Omental fat pad (tissue), 3 donors: ENCODE measurements at regions not wholly inside any gene's neighbourhood (a gene's known extent, or its start where the extent isn't known, plus 50 kb on each side); places are given as distances from the start of the nearest gene placed in this dataset.

Experiments
- ATAC-seq: fragments of 150-250 bp; one replicate; pipeline ENCODE4 v1.9.1; 2016; ENCODE audit warnings: mild to moderate bottlenecking, moderate library complexity; ENCODE audit not compliant: low FRiP score
- DNase-seq: peaks from one replicate; pipeline ENCODE4 v3.0.0-alpha.2; 2019; ENCODE audit warnings: low spot score
- TF ChIP-seq, protein P1 (sequence below), 3 donors: fragments of 450-650 bp; IDR thresholded peaks; one replicate each; pipeline ENCODE4 v1.5.1; 2016 to 2017; ENCODE audit warnings: antibody characterized with exemption in 3 of 3, mild to moderate bottlenecking in 3 of 3, moderate library complexity in 2 of 3

DNA sequence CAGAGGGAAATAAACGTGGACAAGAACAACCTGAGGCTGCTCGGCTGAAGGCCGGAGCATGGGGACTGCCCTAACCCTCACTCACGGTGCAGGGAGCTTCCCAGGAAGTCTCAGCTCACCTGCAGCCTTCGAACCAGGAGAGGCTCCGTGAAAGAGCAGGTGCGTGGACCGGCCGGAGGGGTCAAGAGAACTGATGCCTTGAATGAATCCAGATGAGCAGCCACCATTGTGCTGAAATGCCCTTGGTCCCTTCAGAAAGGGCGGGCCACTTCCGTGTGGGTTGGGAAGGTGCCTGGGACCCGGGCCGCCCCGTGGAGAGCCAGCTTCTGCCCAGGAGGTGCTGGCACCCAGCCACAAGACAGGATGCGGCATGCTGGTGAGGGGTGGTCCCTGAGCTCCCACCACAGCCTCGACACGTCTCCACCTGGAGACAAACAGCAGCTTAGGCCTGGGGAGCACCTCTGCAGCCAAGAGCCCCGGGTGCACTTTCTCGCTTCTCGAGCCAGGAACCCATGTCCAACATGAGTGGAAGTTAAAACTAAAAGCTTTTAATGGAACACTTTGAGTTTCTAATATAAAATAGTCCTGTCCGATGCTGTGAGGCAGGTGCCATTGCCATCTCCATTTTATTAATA is 83.5 kb downstream of the TTLL2 start:
- TF ChIP-seq, protein P1, sequence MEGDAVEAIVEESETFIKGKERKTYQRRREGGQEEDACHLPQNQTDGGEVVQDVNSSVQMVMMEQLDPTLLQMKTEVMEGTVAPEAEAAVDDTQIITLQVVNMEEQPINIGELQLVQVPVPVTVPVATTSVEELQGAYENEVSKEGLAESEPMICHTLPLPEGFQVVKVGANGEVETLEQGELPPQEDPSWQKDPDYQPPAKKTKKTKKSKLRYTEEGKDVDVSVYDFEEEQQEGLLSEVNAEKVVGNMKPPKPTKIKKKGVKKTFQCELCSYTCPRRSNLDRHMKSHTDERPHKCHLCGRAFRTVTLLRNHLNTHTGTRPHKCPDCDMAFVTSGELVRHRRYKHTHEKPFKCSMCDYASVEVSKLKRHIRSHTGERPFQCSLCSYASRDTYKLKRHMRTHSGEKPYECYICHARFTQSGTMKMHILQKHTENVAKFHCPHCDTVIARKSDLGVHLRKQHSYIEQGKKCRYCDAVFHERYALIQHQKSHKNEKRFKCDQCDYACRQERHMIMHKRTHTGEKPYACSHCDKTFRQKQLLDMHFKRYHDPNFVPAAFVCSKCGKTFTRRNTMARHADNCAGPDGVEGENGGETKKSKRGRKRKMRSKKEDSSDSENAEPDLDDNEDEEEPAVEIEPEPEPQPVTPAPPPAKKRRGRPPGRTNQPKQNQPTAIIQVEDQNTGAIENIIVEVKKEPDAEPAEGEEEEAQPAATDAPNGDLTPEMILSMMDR (IDR thresholded peaks at IDR 0.05), result no peak
- no peak for DNase-seq
- ATAC-seq, result no peak

DNA sequence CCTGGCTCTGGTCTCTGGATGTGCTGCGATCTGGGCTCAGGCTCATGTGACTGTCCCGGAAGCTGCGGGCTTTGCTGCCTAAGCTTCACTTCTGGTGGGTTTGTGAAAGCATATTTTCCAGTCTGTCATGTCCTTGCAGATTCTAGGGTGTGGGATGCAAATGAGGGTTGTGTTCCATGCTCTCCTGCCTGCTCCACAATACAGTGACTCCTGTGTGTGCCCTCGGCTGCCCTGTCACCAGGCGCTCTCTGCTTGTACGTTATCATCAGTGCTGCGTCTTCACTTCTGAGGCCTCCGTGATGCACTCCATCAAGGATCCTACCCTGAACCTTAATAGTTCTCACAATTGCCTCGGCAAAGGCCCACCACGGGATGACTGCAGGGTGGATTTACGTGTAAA is 84.2 kb downstream of the TTLL2 start:
- ATAC-seq (no peak), DNase-seq (no peak)
- TF ChIP-seq, protein P1 (IDR thresholded peaks at IDR 0.05), result no peak

DNA sequence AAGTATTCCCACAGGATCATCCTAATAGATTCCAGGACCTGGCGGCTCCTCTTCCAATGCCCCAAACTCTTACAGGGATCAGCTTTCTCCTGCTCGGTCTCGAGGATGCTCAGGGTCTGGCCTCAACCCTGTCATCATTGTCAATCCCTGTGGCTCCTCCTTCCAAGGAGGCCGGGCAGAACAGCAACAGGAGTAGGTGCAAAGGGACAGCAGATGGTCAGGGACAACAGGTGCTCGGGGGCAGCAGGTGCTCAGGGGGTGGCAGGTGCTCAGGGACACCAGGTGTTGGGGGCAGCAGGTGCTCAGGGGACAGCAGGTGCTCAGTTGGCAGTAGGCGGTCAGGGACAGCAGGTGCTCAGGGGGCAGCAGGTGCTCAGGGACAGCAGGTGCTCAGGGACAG is 84.8 kb downstream of the TTLL2 start:
- no peak for ATAC-seq
- no peak for DNase-seq
- TF ChIP-seq, protein P1 (IDR thresholded peaks at IDR 0.05), result no peak

DNA sequence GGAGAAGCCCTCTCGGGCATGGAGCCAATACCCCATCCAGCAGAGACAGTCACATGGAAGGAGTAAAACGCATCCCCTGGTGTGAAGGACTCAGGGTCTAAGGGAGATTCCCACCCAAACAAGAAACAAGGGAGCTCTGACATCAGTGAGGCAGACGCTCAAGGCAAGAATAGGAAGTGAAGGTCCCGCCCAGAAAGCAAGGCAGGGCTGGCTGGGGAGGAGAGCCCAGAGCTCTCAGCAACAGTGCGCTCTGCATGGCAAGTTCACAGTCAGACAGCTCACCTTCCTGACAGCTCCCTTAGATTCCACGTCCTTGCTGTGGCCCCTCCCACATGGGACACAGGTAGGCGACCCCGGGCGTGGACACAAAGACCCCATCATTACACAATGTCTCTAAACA is 85.6 kb downstream of the TTLL2 start:
- DNase-seq (no peak), ATAC-seq (no peak)
- TF ChIP-seq, protein P1 (IDR thresholded peaks at IDR 0.05), result no peak

DNA sequence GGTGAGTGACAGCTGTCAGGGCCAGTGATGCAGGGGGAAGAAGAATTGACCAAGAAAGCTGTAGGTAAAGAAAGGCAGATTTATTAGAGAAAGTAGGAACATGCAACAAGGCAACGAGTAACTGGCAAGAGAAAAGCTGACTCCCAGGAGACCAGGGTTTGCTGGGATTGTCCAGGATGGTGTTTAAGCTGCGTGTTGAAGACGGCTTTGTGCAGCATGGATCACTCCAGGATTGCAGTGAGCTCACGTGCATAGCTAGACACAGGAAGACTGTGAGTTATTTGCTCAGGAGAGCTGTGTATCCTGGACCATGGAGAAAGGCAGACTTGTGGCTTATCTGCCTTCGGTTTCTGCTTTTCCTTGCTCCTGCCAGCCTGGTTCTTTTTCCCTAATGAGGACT is 87.6 kb downstream of the TTLL2 start:
- TF ChIP-seq, protein P1 (IDR thresholded peaks at IDR 0.05), result no peak
- DNase-seq, result no peak
- no peak for ATAC-seq

DNA sequence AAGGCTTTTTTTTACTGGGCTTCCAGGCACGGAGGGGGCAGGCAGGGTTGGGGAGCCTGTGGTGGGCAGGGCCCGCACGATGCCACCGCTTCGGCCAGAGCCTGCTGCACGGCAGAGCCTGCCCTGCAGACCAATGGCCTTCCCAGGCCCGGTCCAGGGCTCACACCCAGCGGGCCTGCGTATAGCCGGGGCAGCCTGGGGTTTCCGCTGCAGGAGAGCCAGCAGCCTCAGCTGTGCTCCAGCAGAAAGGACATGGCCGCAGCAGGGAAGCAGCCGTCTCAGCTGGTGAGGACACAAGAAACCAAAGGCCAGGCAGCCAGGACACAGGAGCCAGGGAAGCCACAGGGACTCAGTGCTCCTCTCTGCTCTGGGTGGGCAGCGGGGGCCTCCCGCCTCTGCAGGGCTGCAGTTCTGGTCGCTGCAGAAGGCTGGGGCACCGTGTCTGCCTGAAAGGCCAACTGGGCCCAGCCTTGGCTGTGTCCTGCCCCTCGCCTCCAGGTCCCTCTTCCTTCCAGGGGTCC is 90.6 kb downstream of the TTLL2 start:
- DNase-seq, result no peak
- TF ChIP-seq, protein P1 (IDR thresholded peaks at IDR 0.05), result no peak
- no peak for ATAC-seq

DNA sequence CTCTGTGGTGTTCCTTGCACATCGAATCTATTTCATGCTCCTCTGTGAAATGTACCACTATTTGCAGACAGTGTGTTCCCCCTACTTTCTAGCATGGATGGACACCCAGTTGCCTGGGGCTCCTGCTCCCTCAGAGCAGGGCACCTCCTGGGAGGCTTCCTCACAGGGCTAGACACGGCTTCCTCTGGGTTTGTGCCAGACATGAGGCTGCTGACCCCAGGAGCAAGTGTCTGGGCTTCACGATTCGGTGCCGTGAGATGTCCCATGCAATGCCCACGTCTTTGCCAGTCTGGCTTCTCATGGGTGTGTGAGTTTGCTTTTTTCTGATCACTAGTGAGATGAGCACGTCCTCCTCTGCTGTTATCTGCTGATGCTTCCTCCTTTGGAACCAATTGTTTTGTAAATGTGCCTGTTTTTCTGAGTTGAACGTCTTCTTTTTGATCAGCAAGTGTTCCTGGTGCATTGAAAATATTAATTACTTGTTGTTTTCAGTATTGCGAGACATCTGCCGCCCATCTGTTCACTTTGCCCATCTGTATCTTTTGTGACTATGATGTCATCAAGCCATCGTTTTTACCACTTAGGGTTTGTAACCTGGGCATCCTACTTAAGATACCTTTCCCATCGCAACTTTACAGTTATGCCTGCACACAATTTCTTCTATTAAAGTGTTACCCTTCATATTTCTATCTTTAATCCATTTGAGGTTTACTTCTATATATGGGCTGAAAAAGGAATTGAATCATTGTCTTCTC is 92.0 kb downstream of the TTLL2 start:
- ATAC-seq (no peak), DNase-seq (no peak)
- TF ChIP-seq, protein P1 (IDR thresholded peaks at IDR 0.05), result no peak
